Astrocyte of the hippocampus (primary cell): ENCODE measurements at regions not wholly inside any gene's neighbourhood (a gene's known extent, or its start where the extent isn't known, plus 50 kb on each side); places are given as distances from the start of the nearest gene placed in this dataset.
"Not testable (repeated sequence)": the region's sequence is repeated elsewhere in the genome, so short reads cannot be mapped to it uniquely, and the experiment has no call there.

Experiments
- DNase-seq: peaks from one replicate; pipeline ENCODE4 v3.0.0; 2011; ENCODE audit warnings: low read depth, low spot score

DNA sequence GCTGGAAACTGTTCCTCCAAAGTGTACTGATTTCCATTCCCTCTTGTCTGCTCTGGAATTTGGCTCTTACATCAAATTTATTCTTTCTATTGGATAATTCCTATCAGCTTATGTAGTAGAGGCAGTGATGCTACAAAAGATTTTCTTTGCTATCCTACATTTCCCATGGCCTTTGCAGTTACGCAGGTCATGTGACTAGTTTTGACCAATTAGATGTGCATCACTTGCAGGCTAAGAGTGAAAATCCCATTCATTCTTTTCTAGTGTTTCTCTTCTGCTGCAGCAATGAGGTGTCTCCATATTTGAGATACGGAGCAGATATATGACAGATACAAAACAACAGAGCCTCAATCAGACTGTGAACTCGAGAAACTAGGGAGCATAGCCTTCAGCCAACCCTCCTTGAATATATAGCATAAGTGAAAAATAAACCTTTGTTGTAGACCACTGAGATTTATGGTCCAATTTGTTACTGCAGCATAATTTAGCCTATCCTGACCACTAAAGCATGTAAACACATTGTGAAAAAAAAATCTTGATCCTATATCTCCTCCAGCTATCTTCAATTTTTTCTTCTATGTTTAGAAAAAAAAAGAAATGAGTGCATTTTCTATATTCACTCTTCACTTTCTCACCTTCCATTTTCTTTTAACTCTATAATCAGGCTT, 102.0 kb downstream of the HNMT start:
- no peak for DNase-seq

DNA sequence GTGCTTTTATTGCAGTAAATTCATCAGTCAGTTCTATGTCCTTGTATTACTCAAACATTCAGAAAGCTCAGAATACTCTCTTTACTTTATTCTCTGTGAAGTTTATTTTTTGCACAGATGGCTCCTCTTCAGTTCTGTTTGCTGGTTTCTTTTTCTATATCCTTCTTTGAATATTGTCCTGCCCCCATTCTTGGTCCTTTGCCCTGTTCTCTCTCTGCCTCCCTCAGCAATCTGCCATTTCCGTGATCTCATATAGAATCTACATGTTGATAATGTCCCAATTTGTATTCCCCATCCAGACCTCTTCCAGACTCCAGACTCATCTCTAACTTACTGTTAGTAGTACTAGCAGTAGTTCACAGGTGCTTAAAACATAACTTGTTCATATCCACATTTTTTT, 102.6 kb downstream of the HNMT start:
- no peak for DNase-seq

DNA sequence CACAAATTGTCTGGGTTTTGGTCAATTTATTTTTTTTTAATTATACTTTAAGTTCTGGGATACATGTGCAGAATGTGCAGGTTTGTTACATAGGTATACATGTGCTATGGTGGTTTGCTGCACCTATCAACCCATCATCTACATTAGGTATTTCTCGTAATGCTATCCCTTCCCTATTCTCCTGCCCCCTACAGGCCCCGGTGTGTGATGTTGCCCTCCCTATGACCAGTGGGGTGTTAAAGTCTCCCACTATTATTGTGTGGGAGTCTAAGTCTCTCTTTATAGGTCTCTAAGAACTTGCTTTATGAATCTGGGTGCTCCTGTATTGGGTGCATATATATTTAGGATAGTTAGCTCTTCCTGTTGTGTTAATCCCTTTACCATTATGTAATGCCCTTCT, 104.4 kb downstream of the HNMT start:
- DNase-seq, result not testable (repeated sequence)

DNA sequence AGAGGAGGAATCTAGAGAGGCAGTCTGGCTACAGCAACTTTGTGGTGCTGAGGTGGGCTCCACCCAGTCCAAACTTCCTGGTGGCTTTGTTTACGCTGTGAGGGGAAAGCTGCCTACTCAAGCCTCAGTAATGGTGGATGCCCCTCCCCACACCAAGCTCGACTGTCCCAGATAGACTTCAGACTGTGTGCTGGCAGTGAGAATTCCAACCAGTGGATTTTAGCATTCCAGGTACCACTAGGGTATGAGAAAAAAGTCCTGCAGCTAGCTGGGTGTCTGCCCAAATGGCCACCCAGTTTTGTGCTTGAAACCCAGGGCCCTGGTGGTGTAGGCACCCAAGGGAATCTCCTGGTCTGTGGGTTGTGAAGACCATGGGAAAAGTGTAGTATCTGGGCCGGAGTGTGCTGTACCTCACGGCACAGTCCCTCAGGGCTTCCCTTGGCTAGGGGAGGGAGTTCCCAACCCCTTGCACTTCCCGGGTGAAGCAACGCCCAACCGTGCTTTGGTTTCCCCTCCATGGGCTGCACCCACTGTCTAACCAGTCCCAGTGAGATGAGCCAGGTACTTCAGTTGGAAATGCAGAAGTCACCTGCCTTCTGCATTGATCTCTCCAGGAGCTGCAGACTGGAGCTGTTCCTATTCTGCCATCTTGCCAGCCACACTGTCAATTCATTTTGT, 106.9 kb downstream of the HNMT start:
- DNase-seq, result not testable (repeated sequence)

DNA sequence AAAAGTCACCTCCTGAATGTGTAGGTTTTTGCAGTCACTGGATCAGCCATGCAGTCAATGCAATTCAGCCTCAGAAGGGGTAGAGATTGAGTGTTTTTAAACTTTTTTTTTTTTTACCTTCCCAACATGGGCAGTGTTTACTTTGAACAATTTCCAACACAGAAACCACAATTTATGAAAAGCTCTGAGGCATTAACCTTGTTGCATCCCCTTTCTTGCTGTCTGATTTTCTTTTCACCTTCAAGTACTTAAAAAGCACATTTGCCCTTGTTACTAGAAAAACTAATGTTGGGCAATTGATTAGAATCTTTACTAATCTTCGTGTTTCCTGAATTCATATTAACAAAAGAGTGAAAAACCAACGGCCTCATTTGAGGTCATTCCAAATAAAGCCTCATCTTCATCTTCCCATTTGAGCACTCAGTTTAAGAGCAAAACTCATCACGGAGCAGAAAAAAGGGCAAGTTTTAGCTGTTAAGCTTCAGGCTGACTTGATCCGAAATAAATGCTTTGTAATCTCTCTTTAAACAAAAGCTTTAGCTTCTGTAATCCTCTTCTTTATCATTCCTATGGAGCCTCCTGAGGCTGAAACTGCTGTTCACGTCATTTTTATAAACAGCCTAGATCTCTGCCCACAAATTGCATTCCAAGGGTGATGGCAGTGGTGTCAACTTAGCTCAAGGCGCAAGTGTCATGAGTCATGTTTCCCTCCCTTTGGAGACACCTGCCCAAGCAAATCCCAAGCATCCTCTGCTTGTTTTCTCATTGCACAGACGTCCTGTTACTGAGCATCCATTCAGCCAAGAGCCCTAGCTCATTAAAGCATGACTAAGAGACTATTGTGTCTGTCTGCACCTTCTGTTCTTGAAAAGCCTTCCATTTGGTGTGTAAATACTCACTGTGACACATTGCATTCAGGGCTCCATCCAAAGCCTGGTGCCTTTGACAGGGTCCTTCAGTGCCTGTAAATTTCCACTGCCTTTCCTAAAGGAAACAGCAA, 107.7 kb downstream of the HNMT start:
- DNase-seq, result peak; percentile 77

DNA sequence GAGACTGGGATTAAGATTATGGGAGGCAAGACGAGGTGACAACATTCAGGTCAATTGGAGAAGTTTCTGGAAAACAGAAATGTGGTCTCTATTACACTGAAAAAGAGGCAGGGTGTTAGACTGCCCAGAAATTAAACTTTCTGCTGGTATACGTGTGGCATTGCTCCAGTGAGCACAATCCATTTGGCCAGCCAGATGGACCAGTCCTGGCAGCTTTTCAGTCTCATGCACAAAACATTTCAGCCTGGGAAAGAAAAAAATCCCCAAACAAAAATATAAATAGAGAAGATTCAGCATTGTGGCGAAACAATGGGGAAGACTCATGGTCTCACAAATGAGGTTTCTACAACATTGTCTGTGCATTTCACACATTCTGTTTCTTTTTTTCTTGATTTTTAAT, 113.9 kb downstream of the HNMT start:
- DNase-seq, result peak; percentile 52

DNA sequence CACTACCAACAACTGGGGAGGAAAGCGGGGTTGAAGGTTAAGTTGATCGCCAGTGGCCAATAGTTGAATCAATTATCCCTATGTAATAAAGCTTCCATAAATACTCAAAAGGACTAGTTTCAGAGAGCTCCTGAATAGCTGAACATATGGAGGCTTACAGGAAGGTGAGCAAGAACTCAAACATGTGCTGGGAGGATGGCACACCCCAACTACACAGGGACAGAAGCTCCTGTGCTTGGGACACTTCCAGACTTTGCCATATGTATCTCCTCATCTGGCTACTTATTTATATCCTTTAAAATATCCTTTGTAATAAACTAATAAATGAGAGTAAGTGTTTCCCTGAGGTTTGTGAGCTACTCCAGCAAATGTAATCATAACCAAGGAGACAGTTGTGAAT, 115.7 kb downstream of the HNMT start:
- no peak for DNase-seq

DNA sequence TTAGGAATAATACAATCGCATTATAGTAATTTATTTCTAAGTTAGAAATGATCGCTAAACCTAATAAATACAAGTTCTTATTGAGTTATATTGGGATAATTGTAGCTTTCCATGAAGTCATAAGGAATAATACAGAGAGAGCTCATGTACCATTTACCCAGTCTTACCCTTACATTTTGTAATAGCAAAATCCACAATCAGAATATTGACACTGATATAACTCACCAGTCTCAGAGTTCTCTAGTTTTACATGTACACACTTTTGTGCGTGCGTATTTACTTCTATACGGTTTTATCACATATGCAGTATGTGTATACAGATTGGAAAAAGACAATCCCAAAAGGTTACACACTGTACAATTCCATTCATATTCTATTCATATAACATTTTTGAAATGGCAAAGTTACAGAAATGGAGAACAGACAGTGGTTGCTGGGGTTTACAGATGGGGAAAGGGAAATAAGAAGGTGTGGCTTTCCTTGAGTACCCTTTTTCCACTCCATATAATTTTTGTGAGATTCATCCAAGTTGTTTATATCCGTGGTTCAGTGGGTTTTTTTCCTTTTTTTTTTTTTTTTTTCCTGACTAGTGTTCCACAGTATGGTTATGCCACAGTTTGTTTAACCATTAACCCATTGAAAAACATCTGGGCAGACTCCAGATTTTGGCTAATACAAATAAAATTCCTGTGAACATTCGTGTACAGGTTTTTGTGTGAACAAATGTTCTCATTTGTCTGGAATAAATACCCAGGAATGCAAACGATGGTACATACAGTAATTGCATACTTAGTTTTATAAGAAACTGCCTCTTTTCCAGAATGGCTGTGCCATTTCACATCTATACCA, 117.2 kb downstream of the HNMT start:
- DNase-seq, result no peak

DNA sequence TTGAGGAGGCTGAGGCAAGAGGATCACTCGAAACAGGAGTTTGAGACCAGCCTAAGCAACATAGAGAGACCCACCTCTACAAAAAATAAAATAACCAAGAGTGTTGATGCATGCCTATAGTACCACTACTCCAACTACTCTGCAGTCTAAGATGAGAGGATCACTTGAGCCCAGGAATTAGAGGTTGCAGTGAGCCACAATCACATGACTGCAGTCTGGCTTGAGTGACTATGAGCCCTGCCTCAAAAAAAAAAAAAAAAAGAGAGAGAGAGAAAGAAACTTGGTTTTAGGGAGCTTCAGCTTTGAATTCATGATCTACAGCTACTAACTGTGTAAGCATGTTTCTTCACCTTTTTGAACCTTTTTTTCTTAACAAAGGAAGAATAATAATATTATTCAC, 119.9 kb downstream of the HNMT start:
- DNase-seq, result no peak

DNA sequence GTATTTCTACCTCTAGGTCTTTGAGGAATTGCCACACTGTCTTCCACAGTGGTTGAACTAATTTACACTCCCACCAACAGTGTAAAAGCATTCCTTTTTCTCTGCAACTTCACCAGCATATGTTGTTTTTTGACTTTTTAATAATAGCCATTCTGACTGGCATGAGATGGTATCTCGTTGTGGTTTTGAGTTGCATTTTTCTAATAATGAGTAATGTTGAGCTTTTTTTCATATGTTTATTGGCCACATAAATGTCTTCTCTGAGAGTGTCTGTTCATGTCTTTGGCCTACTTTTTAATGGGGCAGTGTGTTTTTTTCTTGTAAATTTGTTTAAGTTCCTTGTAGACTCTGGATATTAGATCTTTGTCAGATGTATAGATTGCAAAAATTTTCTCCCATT, 121.2 kb downstream of the HNMT start:
- DNase-seq, result peak; percentile 40

DNA sequence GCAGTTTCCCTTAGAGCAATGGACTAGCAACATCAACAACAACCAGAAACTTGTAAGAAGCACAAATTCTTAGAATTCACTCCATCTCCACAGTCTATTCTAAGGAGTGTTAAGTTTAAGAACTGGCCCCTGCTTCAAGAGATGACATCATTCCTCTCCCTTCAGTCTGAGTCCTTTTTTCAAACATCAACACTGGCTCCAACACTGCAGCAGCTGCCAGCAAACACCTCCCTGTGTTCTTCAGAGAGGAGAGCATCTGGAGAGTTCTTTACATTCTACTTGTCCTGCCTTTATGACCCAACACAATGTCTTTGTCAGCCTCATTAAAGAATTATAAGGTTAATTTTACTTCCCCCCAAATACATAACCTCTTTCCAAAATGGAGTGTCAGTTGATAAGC, 122.3 kb downstream of the HNMT start:
- peak; percentile 69 for DNase-seq

DNA sequence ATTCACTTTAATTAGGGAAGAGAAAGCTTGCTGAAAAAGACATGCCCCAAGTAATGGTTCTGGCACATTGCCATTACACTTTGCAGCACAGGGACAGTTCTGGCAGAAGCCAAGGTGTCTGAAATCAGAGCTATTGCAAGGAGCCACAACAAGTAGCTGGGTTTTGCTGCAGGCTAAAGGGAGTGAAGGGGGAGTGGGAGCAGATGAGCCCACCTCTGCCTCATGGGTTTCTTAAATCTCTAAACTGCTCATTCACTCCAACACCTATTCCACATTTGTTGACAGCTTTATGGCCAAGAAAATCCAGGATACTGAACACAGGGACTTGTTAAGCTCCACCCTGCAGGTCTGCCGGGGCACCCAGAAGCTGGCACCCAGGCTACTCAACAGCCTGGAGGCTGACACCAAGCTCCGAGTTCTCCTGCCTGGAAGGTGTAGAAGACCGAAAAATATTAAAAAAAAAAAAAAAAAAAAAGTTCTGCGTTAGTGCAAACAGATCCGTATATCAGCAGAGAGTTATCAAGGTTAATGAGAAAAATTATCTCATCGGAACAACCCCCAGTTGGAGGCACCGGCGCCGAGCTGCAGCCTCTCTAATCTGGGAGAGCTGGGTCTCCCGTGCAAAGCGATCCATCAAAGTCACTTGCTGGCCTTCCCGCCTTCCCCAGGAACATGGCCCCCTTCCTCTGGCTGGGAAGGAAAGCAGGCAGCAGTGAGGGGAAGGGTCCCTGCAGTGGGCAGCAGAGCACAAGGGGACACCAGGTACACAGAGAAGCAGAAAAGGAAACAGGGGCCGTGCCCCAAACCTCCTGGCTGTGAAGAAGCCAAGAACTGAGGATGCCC, 123.7 kb downstream of the HNMT start:
- no peak for DNase-seq

DNA sequence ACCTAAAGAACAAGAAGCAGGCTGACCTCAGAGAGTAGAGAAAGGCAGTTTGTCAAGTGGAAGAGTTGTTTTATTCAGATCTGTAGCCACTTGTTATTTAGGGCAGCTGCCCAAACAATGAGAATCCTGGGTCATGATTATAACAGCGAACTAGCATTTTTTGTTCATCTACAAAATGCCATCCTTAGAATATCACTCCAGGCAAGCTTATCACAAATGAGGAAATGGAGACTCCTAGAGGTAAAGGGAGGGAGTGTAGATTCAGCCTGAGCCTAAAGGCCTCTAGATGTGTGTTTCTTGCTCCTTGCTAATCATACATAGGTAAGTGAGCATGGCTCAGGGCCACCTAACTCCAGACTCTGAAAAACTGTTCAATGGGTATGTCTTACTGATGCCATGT, 126.1 kb downstream of the HNMT start:
- peak; percentile 56 for DNase-seq

DNA sequence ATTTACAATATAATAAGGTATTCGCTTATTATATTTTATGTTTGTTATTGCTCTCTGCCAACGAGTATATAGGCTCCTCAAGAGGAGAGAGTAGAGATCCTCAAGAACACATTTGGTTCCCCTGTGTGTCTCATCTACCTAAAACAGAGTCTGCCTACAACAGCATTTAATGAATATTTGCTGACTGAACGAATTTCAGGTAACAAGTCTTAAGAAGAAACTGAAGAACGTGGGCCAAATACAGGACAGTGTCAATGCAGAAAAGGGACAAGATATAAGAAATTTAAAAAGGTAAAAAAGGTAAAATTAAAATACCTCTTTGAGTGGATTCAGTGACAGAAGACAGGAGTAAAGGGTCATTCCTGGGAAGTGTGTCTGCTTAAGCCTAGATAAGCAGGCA, 129.2 kb downstream of the HNMT start:
- no peak for DNase-seq

DNA sequence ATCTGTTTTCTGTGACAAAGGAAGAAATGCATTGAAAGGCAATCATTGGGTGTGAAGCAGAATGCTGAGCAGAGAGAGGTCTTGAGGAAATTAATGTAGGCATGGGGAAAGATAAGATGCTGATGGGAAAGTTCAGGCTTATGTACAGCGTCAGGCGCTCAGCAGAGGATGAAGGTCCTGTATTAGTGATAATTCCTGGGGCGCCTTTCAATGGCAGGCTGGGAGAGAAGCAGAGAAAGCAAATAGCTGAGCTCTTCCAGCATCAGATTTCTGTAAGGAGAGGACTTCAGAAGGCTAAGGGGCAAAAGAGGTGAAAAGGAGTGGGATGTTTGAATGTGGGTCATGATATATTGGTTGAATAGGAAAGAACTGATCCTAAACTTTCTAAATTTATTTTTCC, 129.8 kb downstream of the HNMT start:
- DNase-seq, result no peak

DNA sequence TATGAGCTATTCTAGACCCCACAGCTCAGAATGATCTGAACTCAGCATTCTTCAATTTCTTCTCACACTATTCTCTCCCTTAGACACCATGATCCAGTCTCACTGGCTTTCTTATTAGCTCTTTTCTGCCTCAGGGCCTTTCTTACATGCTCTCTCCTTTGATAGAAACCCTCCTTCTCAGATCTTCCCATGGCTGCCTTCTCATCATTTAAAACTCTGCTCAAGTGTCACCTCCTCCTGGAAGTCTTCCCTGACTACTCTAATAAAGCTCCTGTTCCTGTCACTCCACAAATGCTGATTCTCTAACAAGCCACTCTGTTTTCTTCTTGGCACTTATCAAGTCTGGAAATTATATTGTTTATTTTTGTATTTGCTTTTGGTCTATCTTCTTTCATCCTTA, 131.1 kb downstream of the HNMT start:
- no peak for DNase-seq

DNA sequence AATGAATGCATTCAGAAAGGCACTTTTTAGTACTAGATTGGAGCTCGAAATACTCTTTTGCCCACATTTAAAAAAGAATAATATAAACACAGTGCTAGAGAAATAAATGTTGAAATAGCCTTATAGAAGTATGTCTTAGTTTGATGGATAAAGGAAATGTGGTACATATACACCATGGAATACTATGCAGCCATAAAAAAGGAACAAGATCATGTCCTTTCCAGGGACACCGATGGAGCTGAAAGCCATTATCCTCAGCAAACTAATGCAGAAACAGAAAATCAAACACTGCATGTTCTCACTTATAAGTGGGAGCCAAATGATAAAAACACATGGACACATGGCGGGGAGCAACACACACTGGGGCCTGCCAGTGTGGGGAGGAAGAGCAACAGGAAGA, 135.0 kb downstream of the HNMT start:
- not testable (repeated sequence) for DNase-seq

DNA sequence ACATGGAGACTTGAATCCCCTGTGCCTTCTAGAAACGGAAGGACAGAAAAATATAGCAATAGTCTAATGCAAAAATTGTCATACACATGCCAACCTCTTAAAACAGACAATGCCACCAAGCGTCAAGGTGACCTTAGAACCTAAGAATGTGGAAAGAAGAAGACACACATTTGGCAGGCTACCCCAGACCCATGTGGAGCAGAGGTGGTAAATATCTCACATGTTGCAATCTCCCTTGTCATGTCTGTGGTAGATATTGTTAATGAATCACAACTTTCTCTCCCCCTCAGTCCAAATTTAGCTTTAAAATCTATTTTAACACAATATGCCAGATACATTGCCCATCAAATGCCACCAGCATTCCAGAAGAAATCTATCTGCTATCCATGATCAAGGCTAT, 137.4 kb downstream of the HNMT start:
- DNase-seq, result no peak

DNA sequence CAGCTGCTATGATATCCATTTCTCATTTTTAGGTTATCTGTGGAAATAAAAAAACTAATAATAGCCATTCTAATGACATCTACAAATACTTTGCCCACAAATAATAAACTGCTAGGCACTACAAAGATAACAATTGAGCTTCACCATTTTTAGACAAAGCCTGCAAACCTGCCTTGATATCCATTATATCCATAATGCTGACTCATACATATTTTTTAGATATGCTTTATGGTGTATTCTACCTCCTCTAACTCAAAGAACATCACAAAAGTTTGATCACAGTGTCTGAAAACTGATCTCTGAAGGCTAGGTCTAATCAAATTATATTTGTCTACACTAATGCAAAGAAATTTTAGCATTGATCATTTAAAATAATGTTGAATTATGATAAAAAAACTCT, 138.4 kb downstream of the HNMT start:
- DNase-seq, result no peak

DNA sequence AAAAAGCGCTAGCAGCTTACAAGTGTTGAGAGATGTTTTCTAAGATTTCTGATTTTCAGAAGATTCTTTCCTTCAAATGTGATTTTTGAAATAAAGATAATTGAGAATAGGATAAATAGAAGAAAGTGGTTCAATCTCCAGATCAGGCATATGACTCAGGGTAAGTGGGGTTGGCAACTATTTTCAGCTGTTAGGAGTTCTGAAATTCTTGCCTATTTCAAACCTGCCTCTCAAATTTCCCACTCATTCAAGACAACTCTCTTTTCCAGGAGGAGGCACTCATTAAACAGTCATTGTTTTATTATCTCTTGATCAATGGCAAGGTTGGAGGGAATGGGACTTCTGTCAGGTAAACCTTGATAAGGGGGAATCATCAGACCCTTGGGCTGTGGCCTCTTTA, 138.9 kb downstream of the HNMT start:
- no peak for DNase-seq

DNA sequence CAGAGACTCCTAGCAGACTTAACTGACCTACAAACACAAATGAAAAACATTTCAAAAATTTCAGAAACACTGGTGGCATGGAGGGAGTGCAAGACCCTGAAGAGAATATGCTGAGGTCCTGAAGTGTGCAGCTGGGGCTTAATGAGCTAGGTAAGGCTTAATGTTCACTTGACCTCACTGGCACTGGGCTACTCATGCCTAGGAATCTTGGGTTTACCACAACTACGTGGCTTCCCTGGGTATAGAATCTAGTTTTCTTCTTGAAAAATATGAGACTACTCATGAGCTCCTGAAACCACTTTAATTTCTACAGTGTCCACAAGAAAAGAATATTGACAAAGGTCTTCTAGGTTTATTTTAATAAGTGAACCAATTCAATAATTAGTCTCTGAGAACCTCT, 139.8 kb downstream of the HNMT start:
- no peak for DNase-seq
